ENCODE measurements at regions not wholly inside any gene's neighbourhood (a gene's known extent, or its start where the extent isn't known, plus 50 kb on each side); places are given as distances from the start of the nearest gene placed in this dataset.

- TF ChIP-seq CTCF (tag by site-specific recombination; IDR thresholded peaks at IDR 0.05) = no peak
- no peak for TF ChIP-seq YY1 (tag by site-specific recombination; IDR thresholded peaks at IDR 0.05)
- no peak for TF ChIP-seq ZBTB44 (tag by site-specific recombination; IDR thresholded peaks at IDR 0.05)
- TF ChIP-seq ZNF610 (tag by site-specific recombination; IDR thresholded peaks at IDR 0.05; ENCODE audit: borderline replicate concordance) = no peak
- no peak for TF ChIP-seq ZNF785 (tag by site-specific recombination; IDR thresholded peaks at IDR 0.05)
- no peak for TF ChIP-seq ZNF37A (tag by site-specific recombination; IDR thresholded peaks at IDR 0.05)
- TF ChIP-seq ZNF350 (tag by site-specific recombination; IDR thresholded peaks at IDR 0.05) = no peak
- no peak for TF ChIP-seq ZNF629 (tag by site-specific recombination; IDR thresholded peaks at IDR 0.05)
- TF ChIP-seq ZNF707 (tag by site-specific recombination; IDR thresholded peaks at IDR 0.05) = no peak
Observed at GRCh38 chr14:26860111-26860510, 262.3 kb upstream of the NOVA1 start.

Data from HEK293 (cell line).